Glutamatergic neuron (in vitro differentiated cells): ENCODE measurements at regions not wholly inside any gene's neighbourhood (a gene's known extent, or its start where the extent isn't known, plus 50 kb on each side); places are given as distances from the start of the nearest gene placed in this dataset.
"Not testable (repeated sequence)": the region's sequence is repeated elsewhere in the genome, so short reads cannot be mapped to it uniquely, and the experiment has no call there.

Source experiments
- DNase-seq: peaks from one replicate; pipeline ENCODE4 v3.0.0; 2022
- H3K27ac Mint-ChIP-seq: one replicate; pipeline ENCODE4 v1.8.0; 2020; ENCODE audit warnings: mild to moderate bottlenecking, mixed read lengths, inconsistent platforms; ENCODE audit not compliant: unreplicated experiment
- H3K27me3 Mint-ChIP-seq: one replicate; pipeline ENCODE4 v1.8.0; 2020; ENCODE audit warnings: mild to moderate bottlenecking, moderate library complexity, mixed read lengths, inconsistent platforms; ENCODE audit not compliant: unreplicated experiment
- H3K36me3 Mint-ChIP-seq: one replicate; pipeline ENCODE4 v1.8.0; 2020; ENCODE audit warnings: mild to moderate bottlenecking, mixed read lengths, inconsistent platforms; ENCODE audit not compliant: unreplicated experiment
- H3K4me1 Mint-ChIP-seq: one replicate; pipeline ENCODE4 v1.8.0; 2020; ENCODE audit warnings: mild to moderate bottlenecking, low read depth, mixed read lengths, inconsistent platforms; ENCODE audit not compliant: unreplicated experiment
- H3K4me3 Mint-ChIP-seq: one replicate; pipeline ENCODE4 v1.8.0; 2020; ENCODE audit warnings: mild to moderate bottlenecking, mixed read lengths, inconsistent platforms; ENCODE audit not compliant: unreplicated experiment
- H3K9me3 Mint-ChIP-seq: one replicate; pipeline ENCODE4 v1.8.0; 2020; ENCODE audit warnings: mild to moderate bottlenecking, moderate library complexity, mixed read lengths, inconsistent platforms; ENCODE audit not compliant: unreplicated experiment
- TF ChIP-seq, protein P1 (sequence below): fragments of 200-600 bp; sonication (generic); IDR thresholded peaks from one replicate; pipeline ENCODE4 v1.5.0; 2021; ENCODE audit not compliant: partially characterized antibody, unreplicated experiment

DNA sequence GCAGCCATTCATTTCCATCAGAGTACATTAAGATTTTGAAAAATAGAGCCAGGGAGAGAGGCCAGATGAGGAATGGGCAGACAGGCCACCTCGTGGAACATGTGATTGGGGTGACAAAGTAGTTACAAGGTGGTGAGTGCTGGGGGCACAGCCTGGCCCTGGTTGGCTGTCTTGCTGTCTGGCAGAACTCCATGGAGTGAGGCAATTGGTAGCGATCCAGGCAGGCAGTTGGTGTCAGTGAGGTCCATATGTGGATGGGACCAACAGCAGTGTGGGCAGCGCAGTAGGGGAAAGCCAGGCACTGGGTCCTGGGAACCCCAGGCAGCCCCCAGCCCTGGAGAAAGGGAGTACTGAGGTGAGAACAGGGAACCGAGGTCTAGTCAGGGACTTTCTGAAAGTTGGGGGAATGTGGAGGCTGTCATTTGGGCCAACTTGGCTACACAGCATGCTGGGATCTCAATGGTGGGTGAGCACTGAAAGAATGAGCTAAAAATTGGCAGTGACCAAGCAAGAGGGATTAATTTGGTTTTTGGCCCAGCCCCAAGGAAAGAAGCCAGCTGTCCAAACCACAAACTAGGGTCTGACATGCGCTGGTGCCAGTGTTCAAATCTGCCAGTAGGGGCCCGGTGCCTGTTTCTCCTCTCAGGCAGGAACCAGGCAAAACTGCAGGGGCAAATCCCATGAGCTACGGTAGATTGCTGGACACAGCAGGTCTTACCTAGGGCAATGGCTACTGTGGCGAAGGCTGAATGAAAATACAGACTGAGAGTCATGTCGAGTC is 61.4 kb upstream of the E2F3 start:
- H3K4me3 Mint-ChIP-seq = no peak overlapping the region
- no peaks in the 10 kb centered on the region for H3K9me3 Mint-ChIP-seq
- no peak overlapping the region for H3K27ac Mint-ChIP-seq
- no peak for DNase-seq
- no peaks in the 10 kb centered on the region for H3K36me3 Mint-ChIP-seq
- no peaks in the 10 kb centered on the region for H3K4me1 Mint-ChIP-seq
- TF ChIP-seq, protein P1, sequence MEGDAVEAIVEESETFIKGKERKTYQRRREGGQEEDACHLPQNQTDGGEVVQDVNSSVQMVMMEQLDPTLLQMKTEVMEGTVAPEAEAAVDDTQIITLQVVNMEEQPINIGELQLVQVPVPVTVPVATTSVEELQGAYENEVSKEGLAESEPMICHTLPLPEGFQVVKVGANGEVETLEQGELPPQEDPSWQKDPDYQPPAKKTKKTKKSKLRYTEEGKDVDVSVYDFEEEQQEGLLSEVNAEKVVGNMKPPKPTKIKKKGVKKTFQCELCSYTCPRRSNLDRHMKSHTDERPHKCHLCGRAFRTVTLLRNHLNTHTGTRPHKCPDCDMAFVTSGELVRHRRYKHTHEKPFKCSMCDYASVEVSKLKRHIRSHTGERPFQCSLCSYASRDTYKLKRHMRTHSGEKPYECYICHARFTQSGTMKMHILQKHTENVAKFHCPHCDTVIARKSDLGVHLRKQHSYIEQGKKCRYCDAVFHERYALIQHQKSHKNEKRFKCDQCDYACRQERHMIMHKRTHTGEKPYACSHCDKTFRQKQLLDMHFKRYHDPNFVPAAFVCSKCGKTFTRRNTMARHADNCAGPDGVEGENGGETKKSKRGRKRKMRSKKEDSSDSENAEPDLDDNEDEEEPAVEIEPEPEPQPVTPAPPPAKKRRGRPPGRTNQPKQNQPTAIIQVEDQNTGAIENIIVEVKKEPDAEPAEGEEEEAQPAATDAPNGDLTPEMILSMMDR = no peak
- H3K27me3 Mint-ChIP-seq = peaks cover 6% of the 10 kb centered on the region

DNA sequence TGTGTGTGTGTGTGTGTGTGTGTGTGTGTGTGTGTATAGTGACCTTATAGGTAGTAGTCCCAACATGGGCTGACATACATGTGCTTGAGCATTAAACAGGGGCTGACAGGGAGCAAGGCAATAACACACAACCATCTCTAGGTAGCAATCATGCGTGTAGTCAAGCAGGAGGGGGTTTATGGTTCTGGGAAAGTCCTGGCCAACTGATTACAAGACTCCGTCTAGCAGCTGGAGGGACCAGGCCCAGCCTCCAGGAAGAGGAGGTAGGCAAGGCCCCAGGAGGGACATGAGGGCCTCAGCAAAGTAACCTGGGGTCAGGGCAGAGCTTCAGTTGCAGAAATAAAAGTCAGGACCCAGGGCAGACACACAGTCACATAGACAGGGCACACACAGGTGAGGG is 60.6 kb upstream of the E2F3 start:
- H3K27ac Mint-ChIP-seq = no peak overlapping the region
- peaks cover 6% of the 10 kb centered on the region for H3K27me3 Mint-ChIP-seq
- no peak for DNase-seq
- H3K9me3 Mint-ChIP-seq = no peaks in the 10 kb centered on the region
- no peak overlapping the region for H3K4me3 Mint-ChIP-seq
- H3K36me3 Mint-ChIP-seq = no peaks in the 10 kb centered on the region
- TF ChIP-seq, protein P1 = no peak
- no peaks in the 10 kb centered on the region for H3K4me1 Mint-ChIP-seq

DNA sequence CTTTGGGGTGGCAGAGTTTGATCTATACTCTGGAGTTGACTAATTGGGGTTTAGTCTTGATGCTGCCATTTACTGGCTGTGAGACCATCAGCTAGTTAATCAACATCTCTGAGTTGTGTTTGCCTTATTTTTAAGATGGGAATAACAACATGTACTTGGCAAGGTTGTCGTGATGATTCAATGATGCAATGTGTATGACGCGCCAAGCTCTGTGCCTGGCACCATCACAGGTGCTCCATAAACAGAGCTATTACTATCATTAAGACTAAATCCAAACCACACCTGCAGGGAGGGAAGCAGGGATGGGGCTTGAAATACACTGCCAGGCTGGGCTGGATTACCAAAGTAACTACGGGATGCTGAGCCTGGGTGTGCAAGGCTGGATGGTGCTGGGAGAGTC is 60.1 kb upstream of the E2F3 start:
- no peak overlapping the region for H3K27ac Mint-ChIP-seq
- H3K27me3 Mint-ChIP-seq = peaks cover 6% of the 10 kb centered on the region
- no peaks in the 10 kb centered on the region for H3K9me3 Mint-ChIP-seq
- H3K4me3 Mint-ChIP-seq = no peak overlapping the region
- DNase-seq = no peak
- TF ChIP-seq, protein P1 = no peak
- H3K4me1 Mint-ChIP-seq = no peaks in the 10 kb centered on the region
- H3K36me3 Mint-ChIP-seq = no peaks in the 10 kb centered on the region

- not testable (repeated sequence) for H3K4me3 Mint-ChIP-seq, H3K4me1 Mint-ChIP-seq, H3K27ac Mint-ChIP-seq, H3K27me3 Mint-ChIP-seq, H3K36me3 Mint-ChIP-seq, DNase-seq, H3K9me3 Mint-ChIP-seq
These were observed 54.7 kb upstream of the E2F3 start for GRCh38 chr6:20346948-20347347.

GRCh38 chr6:20348041-20348440 is 53.6 kb upstream of the E2F3 start:
- no peak for DNase-seq
- Mint-ChIP-seq H3K4me3 (no peak overlapping the region), H3K36me3 (no peaks in the 10 kb centered on the region), H3K27me3 (no peaks in the 10 kb centered on the region), H3K27ac (no peak overlapping the region), H3K9me3 (peaks cover under 1% of the 10 kb centered on the region), H3K4me1 (no peaks in the 10 kb centered on the region)
- TF ChIP-seq, protein P1 = no peak
